ENCODE measurements at regions not wholly inside any gene's neighbourhood (a gene's known extent, or its start where the extent isn't known, plus 50 kb on each side); places are given as distances from the start of the nearest gene placed in this dataset.

GRCh38 chr5:103896593-103896992 lies 334.0 kb upstream of the NUDT12 start:
- Histone ChIP-seq H3K4me2 (ENCODE audit: low read length) (no peak overlapping the region), H3K9me3 (ENCODE audit: insufficient read depth, low read length) (no peaks in the 10 kb centered on the region)

GRCh38 chr5:103895738-103896137 lies 333.1 kb upstream of the NUDT12 start:
- no peaks in the 10 kb centered on the region for H3K27me3 ChIP-seq (ENCODE audit: low read depth, low read length)
- H3K9ac ChIP-seq (ENCODE audit: low read length) = no peak overlapping the region
- H3K79me2 ChIP-seq (ENCODE audit: low read length) = no peaks in the 10 kb centered on the region
- H3K9me3 ChIP-seq (ENCODE audit: insufficient read depth, low read length) = no peaks in the 10 kb centered on the region
- H3K27ac ChIP-seq (ENCODE audit: low read length) = no peak overlapping the region
- no peaks in the 10 kb centered on the region for H3K36me3 ChIP-seq (replicated peaks; ENCODE audit: low read depth, low read length)
- H2AFZ ChIP-seq (ENCODE audit: low read depth, low read length) = no peak overlapping the region
- H4K20me1 ChIP-seq (ENCODE audit: insufficient read depth, low read length) = no peaks in the 10 kb centered on the region
- no peak overlapping the region for H3K4me3 ChIP-seq (ENCODE audit: low read length)
- no peak overlapping the region for H3K4me2 ChIP-seq (ENCODE audit: low read length)
- no peak for TF ChIP-seq CTCF (IDR thresholded peaks at IDR 0.05; ENCODE audit: low read depth, low read length)
- TF ChIP-seq EZH2phosphoT487 (IDR thresholded peaks at IDR 0.05; ENCODE audit: low read depth) = no peak
- no peaks in the 10 kb centered on the region for H3K4me1 ChIP-seq (ENCODE audit: low read length)

More at GRCh38 chr5:103896593-103896992, 334.0 kb upstream of the NUDT12 start:
- no peaks in the 10 kb centered on the region for H3K36me3 ChIP-seq (replicated peaks; ENCODE audit: low read depth, low read length)
- no peak overlapping the region for H3K9ac ChIP-seq (ENCODE audit: low read length)
- no peak overlapping the region for H2AFZ ChIP-seq (ENCODE audit: low read depth, low read length)
- no peak overlapping the region for H3K27ac ChIP-seq (ENCODE audit: low read length)
- no peaks in the 10 kb centered on the region for H3K27me3 ChIP-seq (ENCODE audit: low read depth, low read length)
- H4K20me1 ChIP-seq (ENCODE audit: insufficient read depth, low read length) = no peaks in the 10 kb centered on the region
- H3K4me3 ChIP-seq (ENCODE audit: low read length) = no peak overlapping the region
- no peaks in the 10 kb centered on the region for H3K79me2 ChIP-seq (ENCODE audit: low read length)
- TF ChIP-seq EZH2phosphoT487 (IDR thresholded peaks at IDR 0.05; ENCODE audit: low read depth) (no peak), CTCF (IDR thresholded peaks at IDR 0.05; ENCODE audit: low read depth, low read length) (no peak)
- no peaks in the 10 kb centered on the region for H3K4me1 ChIP-seq (ENCODE audit: low read length)

- H2AFZ ChIP-seq (ENCODE audit: low read depth, low read length) = no peak overlapping the region
- H3K27ac ChIP-seq (ENCODE audit: low read length) = no peak overlapping the region
- no peaks in the 10 kb centered on the region for H3K9me3 ChIP-seq (ENCODE audit: insufficient read depth, low read length)
- TF ChIP-seq EZH2phosphoT487 (IDR thresholded peaks at IDR 0.05; ENCODE audit: low read depth) (no peak), CTCF (IDR thresholded peaks at IDR 0.05; ENCODE audit: low read depth, low read length) (no peak)
- H4K20me1 ChIP-seq (ENCODE audit: insufficient read depth, low read length) = no peaks in the 10 kb centered on the region
- no peaks in the 10 kb centered on the region for H3K4me1 ChIP-seq (ENCODE audit: low read length)
- H3K4me3 ChIP-seq (ENCODE audit: low read length) = no peak overlapping the region
- no peak overlapping the region for H3K9ac ChIP-seq (ENCODE audit: low read length)
- H3K27me3 ChIP-seq (ENCODE audit: low read depth, low read length) = no peaks in the 10 kb centered on the region
- no peaks in the 10 kb centered on the region for H3K79me2 ChIP-seq (ENCODE audit: low read length)
- no peaks in the 10 kb centered on the region for H3K36me3 ChIP-seq (replicated peaks; ENCODE audit: low read depth, low read length)
- no peak overlapping the region for H3K4me2 ChIP-seq (ENCODE audit: low read length)
These were observed 332.3 kb upstream of the NUDT12 start for GRCh38 chr5:103894882-103895281.

GRCh38 chr5:103891151-103891550 lies 328.6 kb upstream of the NUDT12 start:
- Histone ChIP-seq H3K4me1 (ENCODE audit: low read length) (no peaks in the 10 kb centered on the region), H3K4me2 (ENCODE audit: low read length) (no peak overlapping the region), H3K9me3 (ENCODE audit: insufficient read depth, low read length) (no peaks in the 10 kb centered on the region), H3K79me2 (ENCODE audit: low read length) (no peaks in the 10 kb centered on the region), H2AFZ (ENCODE audit: low read depth, low read length) (no peak overlapping the region), H3K36me3 (replicated peaks; ENCODE audit: low read depth, low read length) (no peaks in the 10 kb centered on the region), H3K4me3 (ENCODE audit: low read length) (no peak overlapping the region), H3K27ac (ENCODE audit: low read length) (no peak overlapping the region), H3K9ac (ENCODE audit: low read length) (no peak overlapping the region), H3K27me3 (ENCODE audit: low read depth, low read length) (no peaks in the 10 kb centered on the region), H4K20me1 (ENCODE audit: insufficient read depth, low read length) (no peaks in the 10 kb centered on the region)
- no peak for TF ChIP-seq CTCF (IDR thresholded peaks at IDR 0.05; ENCODE audit: low read depth, low read length)
- no peak for TF ChIP-seq EZH2phosphoT487 (IDR thresholded peaks at IDR 0.05; ENCODE audit: low read depth)
